Immature natural killer cell (primary cell): ENCODE measurements at regions not wholly inside any gene's neighbourhood (a gene's known extent, or its start where the extent isn't known, plus 50 kb on each side); places are given as distances from the start of the nearest gene placed in this dataset.

Experiments
- DNase-seq, 3 donors: peaks; one replicate each; pipeline ENCODE4 v3.0.0; 2022; ENCODE audit warnings: mixed read lengths in 1 of 3
- H3K27ac Mint-ChIP-seq, 6 donors: one replicate each; pipeline ENCODE4 v1.8.0; 2020; ENCODE audit warnings: mixed read lengths in 6 of 6, mild to moderate bottlenecking in 5 of 6, inconsistent platforms in 4 of 6, moderate library complexity in 3 of 6
- H3K27me3 Mint-ChIP-seq, 3 donors: one replicate each; pipeline ENCODE4 v1.8.0; 2020 to 2021; ENCODE audit warnings: low read depth in 3 of 3, mild to moderate bottlenecking in 3 of 3, mixed read lengths in 3 of 3, moderate library complexity in 3 of 3, inconsistent platforms in 1 of 3
- H3K36me3 Mint-ChIP-seq, 3 donors: one replicate each; pipeline ENCODE4 v1.8.0; 2020; ENCODE audit warnings: mixed read lengths in 3 of 3, inconsistent platforms in 2 of 3, mild to moderate bottlenecking in 2 of 3
- H3K4me1 Mint-ChIP-seq, 2 donors: one replicate each; pipeline ENCODE4 v1.8.0; 2020; ENCODE audit warnings: inconsistent platforms in 2 of 2, mild to moderate bottlenecking in 2 of 2, mixed read lengths in 2 of 2, moderate library complexity in 1 of 2
- H3K4me3 Mint-ChIP-seq, 5 donors: one replicate each; pipeline ENCODE4 v1.8.0; 2020; ENCODE audit warnings: mild to moderate bottlenecking in 5 of 5, mixed read lengths in 5 of 5, inconsistent platforms in 3 of 5, moderate library complexity in 3 of 5
- H3K9me3 Mint-ChIP-seq, 6 donors: one replicate each; pipeline ENCODE4 v1.8.0; 2020; ENCODE audit warnings: mild to moderate bottlenecking in 6 of 6, mixed read lengths in 6 of 6, inconsistent platforms in 4 of 6, moderate library complexity in 3 of 6

GRCh38 chr11:116263770-116264169, 509.0 kb downstream of the BUD13 start:
- peaks cover 0 to 7% (median 3%) of the 10 kb centered on the region in 3 donors for H3K27me3 Mint-ChIP-seq
- H3K9me3 Mint-ChIP-seq: peaks cover 0 to 2% (median 0%) of the 10 kb centered on the region in 6 donors
- DNase-seq: no peak
- H3K4me1 Mint-ChIP-seq: no peaks in the 10 kb centered on the region
- H3K27ac Mint-ChIP-seq: no peak overlapping the region
- no peaks in the 10 kb centered on the region for H3K36me3 Mint-ChIP-seq
- no peak overlapping the region for H3K4me3 Mint-ChIP-seq

- no peak overlapping the region for H3K4me3 Mint-ChIP-seq
- no peaks in the 10 kb centered on the region for H3K4me1 Mint-ChIP-seq
- peaks cover 0 to 7% (median 3%) of the 10 kb centered on the region in 3 donors for H3K27me3 Mint-ChIP-seq
- H3K9me3 Mint-ChIP-seq: peaks cover 0 to 2% (median 0%) of the 10 kb centered on the region in 6 donors
- H3K36me3 Mint-ChIP-seq: no peaks in the 10 kb centered on the region
- no peak for DNase-seq
- H3K27ac Mint-ChIP-seq: no peak overlapping the region
Observed at GRCh38 chr11:116263019-116263418, 509.8 kb downstream of the BUD13 start.

- Mint-ChIP-seq H3K9me3 (peaks cover 0 to 2% (median 0%) of the 10 kb centered on the region in 6 donors), H3K27ac (no peak overlapping the region), H3K4me1 (no peaks in the 10 kb centered on the region), H3K36me3 (no peaks in the 10 kb centered on the region), H3K27me3 (peaks cover 0 to 7% (median 6%) of the 10 kb centered on the region in 3 donors), H3K4me3 (no peak overlapping the region)
- no peak for DNase-seq
Observed at GRCh38 chr11:116262370-116262769, 510.4 kb downstream of the BUD13 start.

- Mint-ChIP-seq H3K4me3 (no peak overlapping the region), H3K4me1 (no peaks in the 10 kb centered on the region), H3K27ac (no peak overlapping the region), H3K27me3 (peaks cover 0 to 7% (median 6%) of the 10 kb centered on the region in 3 donors), H3K9me3 (peaks cover 0 to 2% (median 0%) of the 10 kb centered on the region in 6 donors), H3K36me3 (no peaks in the 10 kb centered on the region)
- DNase-seq: no peak
Observed at GRCh38 chr11:116261606-116262005, 511.2 kb downstream of the BUD13 start.

GRCh38 chr11:116258821-116259220, 514.0 kb downstream of the BUD13 start:
- peaks cover 0 to 2% (median 0%) of the 10 kb centered on the region in 6 donors for H3K9me3 Mint-ChIP-seq
- H3K4me3 Mint-ChIP-seq: no peak overlapping the region
- H3K36me3 Mint-ChIP-seq: no peaks in the 10 kb centered on the region
- no peaks in the 10 kb centered on the region for H3K4me1 Mint-ChIP-seq
- H3K27ac Mint-ChIP-seq: no peak overlapping the region
- peaks cover 2 to 7% (median 6%) of the 10 kb centered on the region in 3 donors for H3K27me3 Mint-ChIP-seq
- DNase-seq: no peak

- Mint-ChIP-seq H3K27ac (no peak overlapping the region), H3K27me3 (peaks cover 2 to 7% (median 4%) of the 10 kb centered on the region in 3 donors), H3K36me3 (no peaks in the 10 kb centered on the region), H3K4me3 (no peak overlapping the region), H3K4me1 (no peaks in the 10 kb centered on the region), H3K9me3 (peaks cover 0 to 2% (median 0%) of the 10 kb centered on the region in 6 donors)
- DNase-seq: no peak
Observed at GRCh38 chr11:116257883-116258282, 514.9 kb downstream of the BUD13 start.

- no peak overlapping the region for H3K27ac Mint-ChIP-seq
- no peak overlapping the region for H3K4me3 Mint-ChIP-seq
- H3K9me3 Mint-ChIP-seq: no peaks in the 10 kb centered on the region
- DNase-seq: no peak
- H3K27me3 Mint-ChIP-seq: peaks cover 2 to 7% (median 4%) of the 10 kb centered on the region in 3 donors
- no peaks in the 10 kb centered on the region for H3K4me1 Mint-ChIP-seq
- H3K36me3 Mint-ChIP-seq: no peaks in the 10 kb centered on the region
Observed at GRCh38 chr11:116257092-116257491, 515.7 kb downstream of the BUD13 start.

- no peak for DNase-seq
- Mint-ChIP-seq H3K27ac (no peak overlapping the region), H3K36me3 (no peaks in the 10 kb centered on the region), H3K27me3 (peaks cover 0 to 7% (median 2%) of the 10 kb centered on the region in 3 donors), H3K4me3 (no peak overlapping the region), H3K9me3 (no peaks in the 10 kb centered on the region), H3K4me1 (no peaks in the 10 kb centered on the region)
Observed at GRCh38 chr11:116256215-116256614, 516.6 kb downstream of the BUD13 start.

GRCh38 chr11:116255321-116255953, 517.4 kb downstream of the BUD13 start:
- no peak overlapping the region for H3K4me3 Mint-ChIP-seq
- peaks cover 0 to 7% (median 2%) of the 10 kb centered on the region in 3 donors for H3K27me3 Mint-ChIP-seq
- no peak overlapping the region for H3K27ac Mint-ChIP-seq
- H3K36me3 Mint-ChIP-seq: no peaks in the 10 kb centered on the region
- no peaks in the 10 kb centered on the region for H3K4me1 Mint-ChIP-seq
- H3K9me3 Mint-ChIP-seq: peaks cover 0 to 1% (median 0%) of the 10 kb centered on the region in 6 donors
- DNase-seq: no peak

- Mint-ChIP-seq H3K4me1 (no peaks in the 10 kb centered on the region), H3K4me3 (no peak overlapping the region), H3K27me3 (peaks cover 2 to 5% (median 3%) of the 10 kb centered on the region in 3 donors), H3K36me3 (no peaks in the 10 kb centered on the region), H3K27ac (no peak overlapping the region), H3K9me3 (peaks cover 0 to 1% (median 0%) of the 10 kb centered on the region in 6 donors)
- DNase-seq: no peak
Observed at GRCh38 chr11:116250155-116250554, 522.6 kb downstream of the BUD13 start.

GRCh38 chr11:116249561-116249960, 523.2 kb downstream of the BUD13 start:
- Mint-ChIP-seq H3K36me3 (no peaks in the 10 kb centered on the region), H3K9me3 (peaks cover 0 to 1% (median 0%) of the 10 kb centered on the region in 6 donors), H3K27ac (no peak overlapping the region), H3K27me3 (peaks cover 2 to 5% (median 3%) of the 10 kb centered on the region in 3 donors), H3K4me3 (no peak overlapping the region), H3K4me1 (no peaks in the 10 kb centered on the region)
- DNase-seq: no peak

GRCh38 chr11:116244889-116245288, 527.9 kb downstream of the BUD13 start:
- Mint-ChIP-seq H3K4me3 (no peak overlapping the region), H3K27me3 (peaks cover 2 to 4% (median 3%) of the 10 kb centered on the region in 3 donors), H3K36me3 (no peaks in the 10 kb centered on the region), H3K27ac (no peak overlapping the region), H3K4me1 (no peaks in the 10 kb centered on the region), H3K9me3 (no peaks in the 10 kb centered on the region)
- no peak for DNase-seq

GRCh38 chr11:116244439-116244838, 528.3 kb downstream of the BUD13 start:
- Mint-ChIP-seq H3K4me3 (no peak overlapping the region), H3K27me3 (peaks cover 2 to 3% (median 3%) of the 10 kb centered on the region in 3 donors), H3K27ac (no peak overlapping the region), H3K9me3 (no peaks in the 10 kb centered on the region), H3K36me3 (no peaks in the 10 kb centered on the region), H3K4me1 (no peaks in the 10 kb centered on the region)
- no peak for DNase-seq

GRCh38 chr11:116243991-116244390, 528.8 kb downstream of the BUD13 start:
- Mint-ChIP-seq H3K9me3 (no peaks in the 10 kb centered on the region), H3K36me3 (no peaks in the 10 kb centered on the region), H3K27me3 (peaks cover 0 to 3% (median 3%) of the 10 kb centered on the region in 3 donors), H3K4me1 (no peaks in the 10 kb centered on the region), H3K27ac (no peak overlapping the region), H3K4me3 (no peak overlapping the region)
- no peak for DNase-seq

- Mint-ChIP-seq H3K4me1 (no peaks in the 10 kb centered on the region), H3K9me3 (no peaks in the 10 kb centered on the region), H3K36me3 (no peaks in the 10 kb centered on the region), H3K4me3 (no peak overlapping the region), H3K27me3 (peaks cover 0 to 3% (median 3%) of the 10 kb centered on the region in 3 donors), H3K27ac (no peak overlapping the region)
- DNase-seq: no peak
Observed at GRCh38 chr11:116242006-116242405, 530.8 kb downstream of the BUD13 start.
